GM12864 (cell line): ENCODE measurements at regions not wholly inside any gene's neighbourhood (a gene's known extent, or its start where the extent isn't known, plus 50 kb on each side); places are given as distances from the start of the nearest gene placed in this dataset.

Experiments
- DNase-seq: peaks from one replicate; pipeline ENCODE4 v3.0.0-alpha.2; 2011; ENCODE audit warnings: low read depth
- H3K4me3 ChIP-seq: 2 replicates; pipeline ENCODE4 v1.5.1; 2011; ENCODE audit warnings: mild to moderate bottlenecking, low read depth, low read length, control low read depth
- TF ChIP-seq, protein P1 (sequence below): IDR thresholded peaks from 2 replicates; pipeline ENCODE4 v1.5.1; 2011; ENCODE audit warnings: low read depth, mild to moderate bottlenecking, moderate library complexity, low read length, control low read depth, inconsistent platforms; ENCODE audit errors: missing control alignments

DNA sequence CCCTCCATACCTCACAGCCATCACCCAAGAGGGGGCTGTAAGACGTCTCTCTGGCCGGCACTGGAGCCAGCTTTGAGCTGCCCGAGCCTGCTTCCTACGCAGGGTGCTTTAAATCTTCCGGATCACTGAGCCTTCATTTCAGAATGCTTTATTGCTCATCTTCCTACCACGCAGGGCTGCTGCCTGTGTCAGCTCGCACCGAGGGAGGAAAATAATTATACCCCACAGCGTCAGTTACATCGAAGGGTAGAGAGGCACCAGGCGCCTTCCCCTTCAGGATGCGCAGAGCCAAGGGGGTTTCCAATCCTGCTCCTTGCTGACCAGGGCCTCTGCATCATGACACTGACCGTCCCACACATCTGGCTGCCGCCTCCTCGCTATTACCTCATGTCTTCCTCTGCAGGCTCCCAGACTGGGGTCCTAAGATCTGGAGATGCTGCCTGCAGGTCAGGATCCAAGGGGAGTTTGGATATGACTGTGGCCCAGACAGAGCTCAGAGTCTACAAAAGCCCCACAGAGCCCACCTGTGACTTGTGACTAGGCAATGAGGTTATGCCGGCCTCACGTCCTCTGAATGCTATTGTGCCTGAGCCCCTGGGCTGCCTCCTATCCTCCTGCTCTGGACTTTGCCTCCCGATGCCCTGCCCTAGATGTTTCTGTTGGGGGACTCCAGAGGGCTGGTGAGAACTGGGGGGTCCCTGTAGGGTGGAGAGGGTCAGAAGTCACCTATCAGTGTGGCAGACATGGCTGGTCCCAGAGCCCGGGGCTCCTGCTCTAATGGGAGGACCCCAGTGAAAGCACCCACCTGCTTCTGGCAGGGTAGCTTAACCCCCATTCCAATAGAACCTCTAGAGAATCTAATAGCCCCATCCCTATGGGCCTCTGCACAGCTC is 220.3 kb upstream of the RTL1 start:
- TF ChIP-seq, protein P1, sequence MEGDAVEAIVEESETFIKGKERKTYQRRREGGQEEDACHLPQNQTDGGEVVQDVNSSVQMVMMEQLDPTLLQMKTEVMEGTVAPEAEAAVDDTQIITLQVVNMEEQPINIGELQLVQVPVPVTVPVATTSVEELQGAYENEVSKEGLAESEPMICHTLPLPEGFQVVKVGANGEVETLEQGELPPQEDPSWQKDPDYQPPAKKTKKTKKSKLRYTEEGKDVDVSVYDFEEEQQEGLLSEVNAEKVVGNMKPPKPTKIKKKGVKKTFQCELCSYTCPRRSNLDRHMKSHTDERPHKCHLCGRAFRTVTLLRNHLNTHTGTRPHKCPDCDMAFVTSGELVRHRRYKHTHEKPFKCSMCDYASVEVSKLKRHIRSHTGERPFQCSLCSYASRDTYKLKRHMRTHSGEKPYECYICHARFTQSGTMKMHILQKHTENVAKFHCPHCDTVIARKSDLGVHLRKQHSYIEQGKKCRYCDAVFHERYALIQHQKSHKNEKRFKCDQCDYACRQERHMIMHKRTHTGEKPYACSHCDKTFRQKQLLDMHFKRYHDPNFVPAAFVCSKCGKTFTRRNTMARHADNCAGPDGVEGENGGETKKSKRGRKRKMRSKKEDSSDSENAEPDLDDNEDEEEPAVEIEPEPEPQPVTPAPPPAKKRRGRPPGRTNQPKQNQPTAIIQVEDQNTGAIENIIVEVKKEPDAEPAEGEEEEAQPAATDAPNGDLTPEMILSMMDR = no peak
- no peak for DNase-seq
- no peak overlapping the region for H3K4me3 ChIP-seq

DNA sequence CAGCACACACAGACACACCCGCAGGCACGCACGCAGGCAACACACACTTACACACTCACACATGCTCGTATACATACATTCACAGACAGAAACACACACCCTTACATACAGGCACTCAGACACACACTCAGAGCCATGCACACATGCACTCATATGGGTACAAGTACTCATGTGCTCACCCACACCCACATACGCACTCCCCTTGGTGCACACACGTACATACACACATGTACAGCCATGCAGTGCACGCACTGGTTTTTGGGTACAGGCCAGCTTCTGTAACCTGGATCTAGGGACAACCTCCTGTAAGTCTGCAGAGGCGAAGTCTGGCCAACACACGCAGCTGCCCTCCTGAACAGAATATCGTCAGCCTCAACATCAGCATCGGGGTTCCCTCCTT is 221.3 kb upstream of the RTL1 start:
- TF ChIP-seq, protein P1 = no peak

DNA sequence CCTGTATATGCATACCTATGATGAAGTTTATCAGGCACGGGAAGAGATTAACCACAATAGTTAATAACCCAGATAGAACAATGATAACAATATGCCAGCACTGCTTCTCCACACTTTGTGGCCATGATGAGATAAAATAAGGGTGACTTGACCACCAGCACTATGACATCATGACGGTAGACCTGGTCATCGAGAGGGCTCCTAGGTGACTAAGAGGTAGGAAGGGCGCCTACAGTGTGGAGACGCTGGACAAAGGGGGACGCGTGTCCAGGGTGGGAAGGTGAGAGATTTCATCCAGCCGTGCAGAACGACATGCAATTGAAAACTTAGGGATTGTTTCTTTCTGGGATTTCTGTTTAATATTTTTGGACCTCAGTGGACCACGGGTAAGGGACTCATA is 221.8 kb upstream of the RTL1 start:
- no peak for DNase-seq
- H3K4me3 ChIP-seq = no peak overlapping the region
- TF ChIP-seq, protein P1 = no peak

More for the DNA sequence above, 221.3 kb upstream of the RTL1 start:
- H3K4me3 ChIP-seq = no peak overlapping the region
- no peak for DNase-seq

DNA sequence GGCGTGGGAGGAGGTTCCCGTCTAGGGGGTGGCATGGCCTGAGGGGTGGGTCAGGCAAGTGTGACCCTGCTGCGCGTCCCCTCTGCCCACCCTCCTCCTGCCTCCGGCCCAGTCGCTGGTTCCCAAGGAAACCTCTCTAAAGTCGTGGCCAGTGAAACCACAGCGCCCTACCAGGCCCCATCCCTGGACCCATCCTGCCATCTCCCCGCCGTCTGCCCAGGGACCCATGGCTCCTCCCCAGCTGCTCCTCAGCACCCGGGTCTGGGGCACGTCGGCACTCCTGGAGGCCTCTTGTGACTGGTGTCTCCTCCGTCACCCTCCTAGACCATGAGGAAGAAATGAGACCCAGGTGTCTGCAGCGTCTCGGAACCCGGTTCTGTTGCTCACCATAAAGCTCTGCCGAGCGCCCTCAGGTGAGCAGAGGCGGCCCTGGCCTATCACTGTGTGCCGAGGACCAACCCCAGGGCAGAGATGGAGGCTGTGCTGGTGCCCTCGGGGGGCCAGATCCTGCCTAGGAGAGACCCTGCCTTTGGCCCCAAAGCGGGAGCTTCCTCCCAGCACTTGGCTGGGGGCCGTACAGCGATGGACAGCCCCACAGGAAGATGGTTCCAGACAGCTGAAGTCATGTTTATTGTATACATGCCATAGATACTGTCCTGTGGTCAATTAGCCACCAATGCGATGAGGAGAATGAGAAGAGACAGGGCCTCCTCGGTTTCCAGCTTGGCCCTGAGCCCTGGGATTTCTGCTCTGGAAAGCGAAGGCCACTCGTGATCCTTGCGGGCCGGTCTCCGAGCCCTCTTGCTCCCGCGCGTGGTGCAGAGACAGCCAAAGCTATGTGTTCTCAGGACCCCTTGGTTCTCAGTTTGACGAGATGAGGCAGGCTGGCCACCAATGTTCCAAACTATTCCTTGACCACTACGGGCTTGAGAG is 222.5 kb upstream of the RTL1 start:
- H3K4me3 ChIP-seq = no peak overlapping the region
- TF ChIP-seq, protein P1 = no peak
- DNase-seq = no peak

DNA sequence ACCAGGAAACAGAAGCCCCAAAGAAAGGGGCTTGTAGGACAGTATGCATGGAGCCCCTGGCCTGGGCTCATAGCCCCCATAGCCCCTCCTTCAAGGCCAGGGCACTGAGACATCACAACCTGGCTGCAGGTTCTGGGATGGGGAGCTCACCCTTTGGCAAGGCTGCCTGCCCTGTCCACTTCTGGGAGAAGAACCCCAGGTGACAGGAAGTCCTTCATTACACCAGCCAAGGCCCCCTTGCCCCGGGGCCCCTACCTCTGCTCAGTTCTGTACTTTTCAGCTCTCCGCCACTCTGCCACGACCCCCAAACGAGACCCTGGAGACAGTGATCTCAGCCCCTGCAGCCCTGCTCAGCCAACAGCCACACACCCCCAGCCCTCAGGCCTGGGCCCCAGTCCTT is 223.2 kb upstream of the RTL1 start:
- DNase-seq = no peak
- TF ChIP-seq, protein P1 = no peak
- H3K4me3 ChIP-seq = no peak overlapping the region

DNA sequence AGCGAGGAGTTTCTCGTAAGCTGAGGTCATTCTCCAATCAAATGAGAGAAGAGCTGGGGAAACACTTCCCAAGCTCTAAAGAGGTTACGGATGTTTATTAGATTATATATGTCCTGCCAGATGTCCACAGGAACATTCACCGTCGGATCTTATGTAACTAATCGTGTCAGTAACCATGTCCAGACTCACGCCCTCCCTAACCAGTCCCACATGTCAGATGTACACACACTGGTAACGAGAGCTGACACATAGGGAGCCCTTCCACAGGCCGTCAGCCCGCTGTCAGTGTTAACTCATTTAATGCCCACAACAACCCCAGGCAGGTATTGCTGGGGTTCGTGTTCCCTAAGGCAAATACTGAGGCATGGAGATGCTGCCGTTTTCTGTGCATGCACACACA is 223.7 kb upstream of the RTL1 start:
- no peak overlapping the region for H3K4me3 ChIP-seq
- TF ChIP-seq, protein P1 = no peak
- DNase-seq = no peak
